ENCODE measurements at regions not wholly inside any gene's neighbourhood (a gene's known extent, or its start where the extent isn't known, plus 50 kb on each side); places are given as distances from the start of the nearest gene placed in this dataset.

DNA sequence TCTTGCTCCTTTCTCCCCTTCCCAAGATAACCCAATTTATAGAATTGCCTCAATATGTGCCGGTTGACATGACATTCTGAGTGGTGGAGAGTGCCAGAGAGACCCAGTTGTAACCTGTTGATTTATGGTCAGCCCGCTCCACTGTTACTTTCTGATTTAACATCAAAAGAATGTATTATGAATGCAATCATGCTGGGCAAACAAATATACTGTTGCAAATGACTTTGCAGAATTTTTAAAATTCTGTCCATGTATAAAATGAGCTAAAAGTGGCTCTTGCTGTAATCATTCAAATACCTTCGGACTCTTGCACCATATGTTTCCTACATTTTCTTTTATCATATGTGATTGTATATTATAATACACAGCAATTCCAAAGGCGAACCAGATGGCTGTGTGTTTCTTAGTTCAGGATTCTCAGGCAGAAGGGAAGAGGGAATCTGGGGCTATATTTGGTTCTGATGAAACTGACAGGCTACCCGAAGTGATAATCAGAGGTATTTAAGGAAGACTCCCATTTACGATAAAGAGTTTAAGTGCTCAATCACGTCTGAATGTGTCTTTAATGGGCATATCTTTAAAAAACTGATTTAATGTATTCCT, 131.7 kb downstream of the CLCN4 start:
- DNase-seq (ENCODE audit: low read depth, low spot score): no peak

GRCh38 chrX:10296576-10296975, 139.8 kb downstream of the CLCN4 start:
- ChIA-PET CTCF (interaction anchor here (0.9 kb wide), 1 partner anchor 8 kb away, joined by 3 read pairs; no protein-coding TSS in a partner anchor), POLR2A (no interaction called here)
- no peak overlapping the region for H3K4me3 ChIP-seq (ENCODE audit: low read depth, low read length)
- DNase-seq (ENCODE audit: low read depth, low spot score): peak; percentile 23
- TF ChIP-seq CTCF (IDR thresholded peaks at IDR 0.05; ENCODE audit: insufficient read depth, low read length, missing control alignments): no peak

More for the DNA sequence above, 131.7 kb downstream of the CLCN4 start:
- TF ChIP-seq CTCF (IDR thresholded peaks at IDR 0.05; ENCODE audit: insufficient read depth, low read length, missing control alignments): no peak
- no peak overlapping the region for H3K4me3 ChIP-seq (ENCODE audit: low read depth, low read length)
- ChIA-PET POLR2A (no interaction called here), CTCF (interaction anchor here (1.0 kb wide), 1 partner anchor 8 kb away, joined by 3 read pairs; no protein-coding TSS in a partner anchor)

DNA sequence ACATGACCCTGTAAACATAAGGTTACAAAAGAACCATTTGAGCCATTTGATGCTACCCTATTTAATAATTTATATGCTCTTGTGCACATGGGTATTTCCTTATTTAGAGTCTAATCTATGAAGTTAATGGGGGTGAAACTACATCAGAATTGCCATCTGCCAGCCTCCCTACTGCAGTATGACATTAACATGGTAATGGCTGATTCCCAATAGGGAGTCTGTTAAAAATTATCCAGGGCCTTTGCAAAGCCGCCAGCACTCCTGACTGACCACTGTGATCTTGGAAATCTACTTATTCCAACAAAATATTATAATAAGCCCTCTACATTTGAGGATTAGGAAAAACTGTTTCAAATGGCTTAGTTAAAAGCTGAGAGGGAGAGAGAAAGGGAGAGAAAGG, 153.7 kb downstream of the CLCN4 start:
- POLR2A ChIA-PET: no interaction called here
- CTCF ChIA-PET: no interaction called here
- TF ChIP-seq CTCF (IDR thresholded peaks at IDR 0.05; ENCODE audit: insufficient read depth, low read length, missing control alignments): no peak
- H3K4me3 ChIP-seq (ENCODE audit: low read depth, low read length): no peak overlapping the region
- no peak for DNase-seq (ENCODE audit: low read depth, low spot score)

- ChIA-PET POLR2A (no interaction called here), CTCF (no interaction called here)
- H3K4me3 ChIP-seq (ENCODE audit: low read depth, low read length): no peak overlapping the region
- TF ChIP-seq CTCF (IDR thresholded peaks at IDR 0.05; ENCODE audit: insufficient read depth, low read length, missing control alignments): no peak
- no peak for DNase-seq (ENCODE audit: low read depth, low spot score)
Measured at GRCh38 chrX:10314530-10315104, 157.8 kb downstream of the CLCN4 start.

DNA sequence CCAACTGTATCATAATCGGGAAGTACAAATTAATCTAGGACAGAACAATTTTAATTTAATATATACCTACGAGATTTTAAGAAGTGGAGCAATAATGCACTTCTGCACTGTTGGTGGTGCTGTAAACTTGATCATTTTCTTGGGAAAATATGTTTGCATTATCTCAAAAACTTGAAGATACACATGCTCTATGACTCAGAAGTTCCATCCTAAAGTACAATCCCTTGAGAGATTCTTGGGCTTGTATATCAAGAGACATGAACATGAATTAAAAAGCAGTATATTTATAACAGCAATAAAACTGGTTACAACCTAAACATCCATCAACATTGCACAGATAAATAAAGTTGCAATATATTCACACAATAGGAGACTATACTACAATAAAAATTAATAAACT, 168.8 kb downstream of the CLCN4 start:
- no peak for TF ChIP-seq CTCF (IDR thresholded peaks at IDR 0.05; ENCODE audit: insufficient read depth, low read length, missing control alignments)
- peak; percentile 1 for DNase-seq (ENCODE audit: low read depth, low spot score)
- ChIA-PET CTCF (no interaction called here), POLR2A (no interaction called here)
- no peak overlapping the region for H3K4me3 ChIP-seq (ENCODE audit: low read depth, low read length)

GRCh38 chrX:10326578-10326977, 169.8 kb downstream of the CLCN4 start:
- POLR2A ChIA-PET: no interaction called here
- CTCF ChIA-PET: interaction anchor here (3.3 kb wide), 1 partner anchor 137 kb away, joined by 14 read pairs; no protein-coding TSS in a partner anchor
- peak; percentile 39 for TF ChIP-seq CTCF (IDR thresholded peaks at IDR 0.05; ENCODE audit: insufficient read depth, low read length, missing control alignments)
- DNase-seq (ENCODE audit: low read depth, low spot score): no peak
- H3K4me3 ChIP-seq (ENCODE audit: low read depth, low read length): no peak overlapping the region
